HL-60 (cell line): ENCODE measurements at regions not wholly inside any gene's neighbourhood (a gene's known extent, or its start where the extent isn't known, plus 50 kb on each side); places are given as distances from the start of the nearest gene placed in this dataset.
"Not testable (repeated sequence)": the region's sequence is repeated elsewhere in the genome, so short reads cannot be mapped to it uniquely, and the experiment has no call there.

Source experiments
- DNase-seq, 2 experiments: peaks; one replicate each; pipeline ENCODE4 v3.0.0-alpha.2; 2010 to 2020; ENCODE audit warnings: low read depth in 1 of 2, low spot score in 1 of 2
- H3K27ac ChIP-seq: fragments of 250-450 bp; sonication (Bioruptor Pico); replicated peaks from 2 replicates; pipeline ENCODE4 v1.5.1; 2020; ENCODE audit warnings: mild to moderate bottlenecking, moderate library complexity
- H3K27me3 ChIP-seq: fragments of 250-450 bp; sonication (Bioruptor Pico); 2 replicates; pipeline ENCODE4 v1.5.1; 2021; ENCODE audit warnings: mild to moderate bottlenecking, moderate library complexity; ENCODE audit not compliant: insufficient read depth, poor library complexity, severe bottlenecking
- H3K4me3 ChIP-seq: replicated peaks from 2 replicates; pipeline ENCODE4 v1.5.1; 2011; ENCODE audit warnings: mild to moderate bottlenecking, control low read depth, low read length; ENCODE audit not compliant: insufficient read depth

- not testable (repeated sequence) for H3K27me3 ChIP-seq, DNase-seq, H3K27ac ChIP-seq, H3K4me3 ChIP-seq
Measured at GRCh38 chr5:177664737-177665136, 64.8 kb downstream of the B4GALT7 start.

DNA sequence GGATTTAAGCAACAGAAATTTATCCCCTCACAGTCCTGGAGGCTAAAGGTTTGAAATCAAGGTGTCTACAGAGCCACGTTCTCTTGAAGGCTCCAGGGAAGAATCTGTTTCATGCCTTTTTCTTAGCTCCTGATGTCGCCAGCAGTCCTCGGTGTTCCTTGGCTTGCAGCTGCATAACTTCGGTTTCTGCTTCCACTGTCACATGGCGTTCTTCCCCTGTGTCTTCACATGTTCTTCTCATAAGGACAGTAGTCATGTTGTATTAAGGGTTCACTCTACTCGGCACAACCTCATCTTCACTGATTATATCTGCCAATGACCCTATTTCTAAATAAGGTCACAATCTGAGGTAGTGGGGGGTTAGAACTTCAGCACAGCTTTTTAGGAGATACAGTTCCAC, 65.2 kb downstream of the B4GALT7 start:
- DNase-seq, H3K27ac ChIP-seq, H3K4me3 ChIP-seq, H3K27me3 ChIP-seq: not testable (repeated sequence)

- H3K27me3 ChIP-seq, DNase-seq, H3K27ac ChIP-seq, H3K4me3 ChIP-seq: not testable (repeated sequence)
Measured at GRCh38 chr5:177665960-177666359, 66.0 kb downstream of the B4GALT7 start.

- not testable (repeated sequence) for H3K27ac ChIP-seq, H3K27me3 ChIP-seq, DNase-seq
- H3K4me3 ChIP-seq = peak overlapping the region; percentile 45
Measured at GRCh38 chr5:177671035-177671754, 71.3 kb downstream of the B4GALT7 start.

GRCh38 chr5:177671755-177672690, 72.1 kb downstream of the B4GALT7 start:
- not testable (repeated sequence) for H3K27ac ChIP-seq, H3K27me3 ChIP-seq
- peak; percentile 12 to 67 for DNase-seq
- peak overlapping the region; percentile 31 for H3K4me3 ChIP-seq
